ENCODE measurements at regions not wholly inside any gene's neighbourhood (a gene's known extent, or its start where the extent isn't known, plus 50 kb on each side); places are given as distances from the start of the nearest gene placed in this dataset.

DNA sequence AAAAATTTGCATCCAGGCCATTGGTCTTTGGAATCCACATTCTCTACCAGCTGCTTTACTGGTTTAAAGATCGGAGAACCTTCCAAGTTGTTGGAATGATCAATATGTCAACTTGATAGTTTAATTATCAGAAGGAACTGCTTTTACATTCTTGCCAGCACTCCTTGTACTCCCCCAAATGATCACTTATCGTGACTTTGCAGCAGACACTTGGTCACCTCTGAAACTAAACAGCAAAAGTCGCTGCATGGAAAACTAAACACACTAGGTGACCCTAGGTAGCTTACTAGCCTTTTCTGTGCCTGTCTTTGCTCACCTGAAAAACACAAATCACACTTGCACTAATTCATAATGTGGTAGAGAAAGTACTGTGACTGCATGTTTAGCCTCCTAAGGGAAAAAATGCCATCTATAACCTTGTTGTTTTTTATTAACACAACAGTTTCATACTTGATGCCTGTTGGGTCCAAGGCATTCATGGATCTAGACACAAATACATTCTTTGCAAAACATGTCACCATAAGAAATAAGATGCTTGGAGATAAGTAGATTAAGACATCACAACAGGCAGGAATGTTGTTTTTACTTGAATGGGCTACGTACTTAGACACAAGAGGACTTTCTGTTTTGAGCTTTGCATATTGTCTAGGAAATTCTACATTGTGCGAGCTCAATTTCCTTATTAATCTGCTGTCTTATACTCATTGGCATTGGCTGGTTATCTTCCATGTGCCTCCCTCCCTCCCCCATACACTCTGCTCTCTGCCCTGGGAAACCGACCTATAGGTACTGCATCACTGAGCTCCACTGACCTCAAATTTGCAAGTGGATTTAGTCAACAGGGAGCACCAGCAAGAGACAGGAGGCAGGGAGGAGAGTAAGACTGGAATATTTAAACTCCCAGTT is 219.1 kb upstream of the STK17B start:
- DNase-seq (ENCODE audit: low read depth, low spot score), result no peak

DNA sequence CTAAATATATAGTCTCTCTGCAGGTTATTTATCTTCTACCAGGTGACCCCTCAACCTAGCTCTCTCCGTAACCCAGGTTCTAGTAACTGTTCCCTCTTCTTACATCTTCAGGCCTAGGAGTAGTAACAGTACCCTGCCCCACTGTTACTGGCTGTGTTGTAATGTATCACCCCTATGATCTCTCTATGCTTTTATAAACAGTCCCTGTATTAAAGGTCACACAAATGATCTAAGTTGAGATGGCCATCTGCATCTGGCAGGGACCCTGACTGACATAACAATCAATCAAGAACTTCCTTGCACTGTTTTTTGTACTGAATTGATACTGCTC is 219.7 kb upstream of the STK17B start:
- DNase-seq (ENCODE audit: low read depth, low spot score), result no peak

DNA sequence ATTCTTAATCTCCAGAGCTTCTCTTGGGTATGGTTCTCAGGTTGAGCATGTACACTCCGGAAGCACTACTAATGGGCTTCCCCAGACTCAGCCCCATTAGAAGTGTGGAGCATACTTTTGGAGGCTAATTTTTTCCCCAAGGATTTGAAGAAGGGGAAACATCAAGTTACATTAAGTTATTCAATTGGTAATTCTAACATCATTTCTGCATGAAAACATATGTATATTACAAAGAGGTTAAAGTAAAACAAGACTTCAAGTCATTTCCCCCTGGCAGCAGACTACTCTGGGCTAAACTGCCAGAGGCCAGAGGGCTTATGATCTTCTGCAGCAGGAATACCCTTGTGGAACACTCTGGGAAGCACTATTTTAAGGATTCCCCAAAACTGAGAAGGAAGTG is 227.7 kb upstream of the STK17B start:
- DNase-seq (ENCODE audit: low read depth, low spot score), result no peak

GRCh38 chr2:196399722-196400691 is 228.6 kb upstream of the STK17B start:
- DNase-seq (ENCODE audit: low read depth, low spot score), result peak; percentile 93

GRCh38 chr2:196403471-196403870 is 232.1 kb upstream of the STK17B start:
- peak; percentile 69 for DNase-seq (ENCODE audit: low read depth, low spot score)

GRCh38 chr2:196404276-196404675 is 232.9 kb upstream of the STK17B start:
- DNase-seq (ENCODE audit: low read depth, low spot score), result no peak

DNA sequence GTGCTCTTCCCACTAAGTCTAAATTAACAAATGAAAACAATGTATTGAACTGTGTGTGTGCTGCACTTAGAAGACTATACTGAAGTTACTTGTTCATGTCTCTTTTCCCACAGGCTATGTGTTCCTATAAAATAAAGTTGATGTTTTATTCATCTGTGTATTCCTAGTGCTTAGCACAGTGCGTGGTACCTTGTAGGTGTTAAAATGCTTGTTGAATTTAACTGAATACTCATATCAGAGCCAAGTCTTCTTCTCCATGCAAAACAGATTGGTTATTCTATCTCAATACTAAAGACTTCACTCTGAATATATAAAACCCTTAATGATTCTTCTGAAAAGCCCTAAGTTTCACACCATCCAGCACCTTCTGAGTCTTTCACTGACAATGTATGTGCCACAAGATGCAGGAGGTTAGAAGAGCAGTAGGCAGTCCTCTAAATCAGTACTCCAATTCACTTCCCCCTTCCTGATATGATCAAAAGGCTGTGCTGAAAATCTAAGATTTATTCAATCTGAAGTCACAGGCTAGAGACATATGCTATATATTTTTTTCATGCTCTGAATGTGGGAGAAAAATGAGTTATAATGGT is 231.7 kb upstream of the CCDC150 start:
- no peak for DNase-seq (ENCODE audit: low read depth, low spot score)

GRCh38 chr2:196409376-196409775 is 230.1 kb upstream of the CCDC150 start:
- no peak for DNase-seq (ENCODE audit: low read depth, low spot score)

DNA sequence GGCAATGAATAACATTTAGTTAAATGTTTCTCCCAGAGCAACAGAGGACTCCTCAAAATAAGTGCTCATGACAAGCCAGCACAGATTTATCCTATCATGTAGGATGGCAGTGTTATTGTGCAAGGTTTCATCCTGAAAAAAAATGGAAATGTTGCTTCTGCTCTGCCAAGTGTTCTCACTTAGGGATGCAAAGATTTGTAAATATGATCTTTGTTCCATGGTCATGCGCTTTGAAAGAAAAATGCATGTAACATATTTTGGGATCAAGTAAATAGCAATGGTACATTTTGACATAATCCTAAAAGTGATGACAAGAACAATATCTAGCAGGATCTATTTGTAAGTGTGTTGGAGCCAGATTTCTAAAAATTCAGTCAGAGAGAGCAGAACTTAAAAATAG is 229.5 kb upstream of the CCDC150 start:
- no peak for DNase-seq (ENCODE audit: low read depth, low spot score)

GRCh38 chr2:196413821-196414274 is 225.7 kb upstream of the CCDC150 start:
- DNase-seq (ENCODE audit: low read depth, low spot score), result no peak

- DNase-seq (ENCODE audit: low read depth, low spot score), result no peak
These were observed 224.1 kb upstream of the CCDC150 start for GRCh38 chr2:196415384-196415783.

- DNase-seq (ENCODE audit: low read depth, low spot score), result no peak
These were observed 219.4 kb upstream of the CCDC150 start for GRCh38 chr2:196420143-196420542.

DNA sequence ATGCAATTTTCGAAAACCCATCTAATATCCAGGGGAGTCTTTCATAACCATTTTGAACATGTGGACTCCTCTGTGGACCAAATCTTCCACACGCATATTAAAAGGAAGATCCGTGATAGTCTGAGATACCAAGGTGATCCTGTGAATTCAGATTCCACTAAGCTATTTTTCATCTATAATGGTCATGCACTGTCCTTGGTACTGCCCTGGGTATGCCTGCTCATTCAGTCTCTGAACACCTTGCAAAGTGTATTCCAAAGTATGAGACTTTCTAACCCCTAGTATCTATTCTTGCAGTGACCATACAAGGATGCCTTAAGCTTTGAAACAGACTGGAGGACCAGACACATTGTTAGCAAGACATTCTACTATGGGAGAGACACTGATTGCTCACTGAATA is 217.6 kb upstream of the CCDC150 start:
- DNase-seq (ENCODE audit: low read depth, low spot score), result no peak

DNA sequence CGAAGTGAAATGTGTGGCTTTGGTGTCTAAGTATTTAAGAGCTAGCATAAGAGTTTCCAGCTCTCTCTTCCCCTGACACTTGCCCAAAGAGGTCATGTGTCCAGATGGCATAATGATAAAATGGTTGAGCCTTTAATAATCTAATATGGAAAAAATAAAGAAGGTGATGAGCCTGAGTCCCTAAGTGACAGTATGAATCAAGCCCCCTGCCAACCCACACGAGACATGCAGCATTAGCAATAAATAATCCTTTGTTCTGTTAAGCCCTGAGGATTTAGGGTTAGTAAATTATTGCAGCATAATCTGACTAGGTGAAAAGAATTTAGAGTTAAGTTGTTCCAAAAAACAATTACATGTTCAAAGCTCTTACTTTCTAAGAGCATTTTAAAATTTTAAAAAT is 217.2 kb upstream of the CCDC150 start:
- no peak for DNase-seq (ENCODE audit: low read depth, low spot score)

- DNase-seq (ENCODE audit: low read depth, low spot score), result no peak
These were observed 213.4 kb upstream of the CCDC150 start for GRCh38 chr2:196426122-196426521.

GRCh38 chr2:196427986-196428634 is 211.4 kb upstream of the CCDC150 start:
- DNase-seq (ENCODE audit: low read depth, low spot score), result no peak

DNA sequence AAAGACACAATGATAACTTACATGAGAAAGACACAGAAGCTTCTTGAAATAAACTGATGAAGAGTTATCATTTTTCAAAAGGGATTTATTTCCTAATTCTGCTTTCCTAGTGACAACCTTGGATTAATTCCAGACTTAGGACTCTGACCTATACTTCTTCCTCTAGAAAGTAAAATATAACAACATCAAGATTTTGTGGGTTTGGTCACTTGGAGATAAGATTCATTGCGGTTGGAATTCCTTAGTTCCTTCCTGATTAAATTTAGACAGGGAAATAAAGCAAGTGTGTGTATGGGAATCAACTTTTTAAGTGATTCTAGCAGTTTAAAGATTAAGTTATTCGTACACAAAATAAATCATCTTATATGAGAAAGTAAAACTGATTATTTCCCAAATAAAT is 208.4 kb upstream of the CCDC150 start:
- no peak for DNase-seq (ENCODE audit: low read depth, low spot score)

- DNase-seq (ENCODE audit: low read depth, low spot score), result no peak
These were observed 207.6 kb upstream of the CCDC150 start for GRCh38 chr2:196431957-196432356.

DNA sequence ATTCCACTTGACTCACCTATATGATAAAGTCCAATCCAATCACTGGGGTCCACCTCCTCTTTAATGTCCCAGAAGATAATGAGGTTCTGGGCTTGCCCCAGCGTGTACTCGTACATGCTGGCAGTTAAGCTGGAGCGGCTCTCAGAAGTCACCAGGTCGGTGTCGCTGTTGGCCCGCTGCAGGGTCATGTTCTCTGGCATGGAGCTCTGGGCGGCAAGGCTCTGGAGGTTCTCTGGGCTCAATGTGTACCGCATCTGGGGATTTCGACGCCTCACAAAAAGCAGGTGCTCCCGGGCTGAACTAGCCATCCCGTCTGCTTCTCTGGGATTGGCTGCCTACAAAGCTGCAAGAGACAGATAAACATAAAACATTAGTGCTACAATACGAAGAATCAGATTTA is 206.4 kb upstream of the CCDC150 start:
- no peak for DNase-seq (ENCODE audit: low read depth, low spot score)

- peak; percentile 55 for DNase-seq (ENCODE audit: low read depth, low spot score)
These were observed 205.3 kb upstream of the CCDC150 start for GRCh38 chr2:196434217-196434616.

- DNase-seq (ENCODE audit: low read depth, low spot score), result no peak
These were observed 204.3 kb upstream of the CCDC150 start for GRCh38 chr2:196435189-196435588.

Measured in pulmonary artery endothelial cell (primary cell).